GM12873 (cell line): ENCODE measurements at regions not wholly inside any gene's neighbourhood (a gene's known extent, or its start where the extent isn't known, plus 50 kb on each side); places are given as distances from the start of the nearest gene placed in this dataset.

Source experiments
- CTCF ChIP-seq: IDR thresholded peaks from 2 replicates; pipeline ENCODE4 v1.5.1; 2012; ENCODE audit warnings: low read depth, mild to moderate bottlenecking, moderate library complexity, low read length, control low read depth; ENCODE audit not compliant: insufficient read depth; ENCODE audit errors: missing control alignments

DNA sequence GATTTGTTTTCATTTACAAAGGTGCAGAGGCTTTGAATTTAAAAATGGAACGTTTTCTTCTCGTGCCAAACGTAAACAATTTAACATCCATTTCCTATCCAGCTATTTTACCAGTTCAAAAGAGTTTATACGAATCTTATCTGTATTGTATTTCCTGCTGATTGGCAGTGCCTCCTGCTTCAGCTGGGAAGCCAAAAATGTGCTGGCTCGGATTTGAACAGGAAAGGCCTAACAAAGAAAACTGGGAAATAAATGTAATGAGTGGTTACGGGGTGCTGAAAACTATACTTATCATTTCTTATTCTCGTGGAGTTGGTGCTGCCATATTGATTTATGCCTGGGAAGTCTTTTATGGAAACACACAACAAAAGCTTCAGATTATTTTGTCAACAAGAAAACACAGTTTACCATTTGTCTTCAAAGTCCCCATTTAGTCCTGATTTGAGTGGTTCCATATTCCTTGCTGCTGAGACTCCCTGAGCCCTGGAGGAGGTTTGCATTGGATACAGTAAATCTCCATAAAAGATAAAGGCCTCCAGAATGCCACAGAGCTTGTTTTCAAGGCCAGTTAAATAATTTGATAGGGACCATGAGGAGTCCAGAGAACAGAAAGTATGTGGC lies 507.4 kb downstream of the RASEF start:
- no peak for TF ChIP-seq CTCF

- TF ChIP-seq CTCF = no peak
Observed at GRCh38 chr9:82558346-82558745, 504.6 kb downstream of the RASEF start.

DNA sequence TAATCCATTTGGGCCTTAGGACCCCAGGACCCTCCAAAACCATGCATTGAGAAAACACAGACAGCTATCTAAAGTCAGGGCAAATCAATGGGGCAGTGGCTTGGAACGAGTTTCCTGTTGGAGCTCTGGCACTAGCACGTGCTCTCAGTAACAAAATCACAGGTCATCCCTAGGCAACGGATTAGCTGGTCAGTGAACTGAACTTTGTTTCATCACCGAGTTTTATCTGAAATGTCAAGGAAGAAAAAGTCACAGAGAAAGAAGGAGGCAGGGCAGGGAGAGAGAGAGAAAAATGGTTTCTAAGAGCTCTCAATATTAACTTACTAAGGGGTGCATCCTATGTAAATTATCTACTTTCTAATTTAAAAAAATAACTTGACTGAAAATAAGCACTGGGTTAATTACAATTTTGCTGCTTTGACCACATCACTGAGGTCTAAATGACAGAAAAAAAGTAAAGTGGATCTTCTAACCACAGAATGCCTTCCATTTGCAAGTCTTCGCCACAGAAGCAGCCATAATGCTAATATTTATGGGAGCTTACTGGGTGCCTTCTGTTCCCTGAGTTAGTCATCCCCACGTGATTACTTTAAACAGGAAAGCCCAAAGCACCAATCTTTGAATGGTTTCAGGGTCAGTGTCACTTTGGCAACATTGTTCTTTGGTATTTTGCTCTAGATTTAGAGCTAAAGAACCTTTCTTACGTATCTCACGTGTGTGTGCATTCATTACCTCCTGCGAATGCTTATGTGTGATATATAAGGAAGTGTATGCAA lies 503.9 kb downstream of the RASEF start:
- no peak for TF ChIP-seq CTCF

DNA sequence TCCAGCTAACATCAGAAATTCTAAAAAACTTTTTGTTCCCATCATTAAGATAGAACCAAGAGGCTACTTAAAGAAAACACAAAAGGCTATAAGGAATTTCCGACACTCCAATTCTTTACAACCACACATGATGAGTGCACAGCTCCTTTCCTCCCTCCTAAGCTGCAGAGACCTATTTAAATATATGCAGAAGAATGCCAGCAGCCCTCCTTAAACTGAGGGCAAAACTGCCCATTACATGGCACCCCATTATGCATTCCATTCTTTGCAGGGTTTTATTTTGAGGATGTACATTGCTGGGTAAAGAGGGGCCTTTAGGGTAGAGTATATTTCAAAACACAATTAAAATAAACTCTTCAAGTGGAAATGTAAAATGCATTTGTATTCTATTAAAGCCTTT lies 502.9 kb downstream of the RASEF start:
- TF ChIP-seq CTCF = no peak

DNA sequence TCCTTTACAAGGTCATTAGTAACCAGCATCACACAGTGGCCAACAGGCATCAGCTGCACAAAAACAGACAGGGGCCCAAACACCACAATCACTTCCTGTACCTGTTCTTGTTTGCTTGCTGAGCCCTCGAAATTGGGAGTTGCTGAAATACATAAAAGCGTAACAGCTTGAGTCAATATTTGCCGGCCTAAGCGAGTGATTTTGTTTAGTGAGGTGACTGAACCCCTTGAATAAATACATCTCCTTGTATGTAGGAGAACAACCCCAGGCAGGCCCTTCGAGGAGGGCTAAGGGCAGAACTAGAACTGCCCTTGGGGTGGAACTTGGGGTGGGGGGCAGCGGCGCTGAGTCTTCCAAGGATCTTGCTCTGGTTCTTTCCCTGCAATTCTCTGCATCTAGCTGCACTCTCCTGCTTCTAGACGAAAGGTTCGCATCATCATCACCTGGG lies 502.5 kb downstream of the RASEF start:
- TF ChIP-seq CTCF = no peak

DNA sequence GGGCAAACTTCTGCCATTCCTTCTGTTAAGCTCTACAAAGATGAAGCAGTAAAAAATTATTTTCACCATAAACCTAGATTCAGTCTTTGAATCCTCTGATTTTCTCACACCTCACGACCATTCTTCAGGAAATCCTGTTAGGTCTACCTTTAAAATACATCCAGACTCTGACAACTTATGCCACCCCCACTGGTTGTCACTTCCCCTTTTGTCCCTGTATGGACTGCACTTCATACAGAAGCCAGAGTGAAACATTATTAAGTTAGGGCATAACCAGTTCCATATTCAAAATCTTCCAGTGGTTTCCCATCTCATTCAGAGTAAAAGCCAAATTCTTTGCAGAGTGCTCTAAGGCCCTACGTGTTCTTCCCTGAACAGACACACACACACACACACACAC lies 499.8 kb downstream of the RASEF start:
- TF ChIP-seq CTCF = no peak

DNA sequence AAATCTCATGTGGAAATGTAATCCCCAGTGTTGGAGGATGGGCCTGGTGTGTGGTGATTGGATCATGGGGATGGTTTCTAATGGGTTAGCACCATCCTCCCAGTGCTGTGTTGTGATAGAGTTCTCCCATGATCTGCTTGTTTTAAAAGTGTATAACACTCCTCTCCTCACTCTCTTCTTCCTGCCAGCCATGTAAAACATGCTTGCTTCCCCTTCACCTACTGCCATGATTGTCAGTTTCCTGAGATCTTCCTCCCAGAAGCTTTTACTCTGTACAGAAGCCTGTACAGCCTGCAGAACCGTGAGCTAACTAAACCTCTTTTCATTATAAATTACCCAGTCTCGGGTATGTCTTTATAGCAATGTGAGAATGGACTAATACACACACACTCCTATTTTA lies 499.1 kb downstream of the RASEF start:
- TF ChIP-seq CTCF = no peak
